ENCODE measurements at regions not wholly inside any gene's neighbourhood (a gene's known extent, or its start where the extent isn't known, plus 50 kb on each side); places are given as distances from the start of the nearest gene placed in this dataset.

- TF ChIP-seq, protein P1, sequence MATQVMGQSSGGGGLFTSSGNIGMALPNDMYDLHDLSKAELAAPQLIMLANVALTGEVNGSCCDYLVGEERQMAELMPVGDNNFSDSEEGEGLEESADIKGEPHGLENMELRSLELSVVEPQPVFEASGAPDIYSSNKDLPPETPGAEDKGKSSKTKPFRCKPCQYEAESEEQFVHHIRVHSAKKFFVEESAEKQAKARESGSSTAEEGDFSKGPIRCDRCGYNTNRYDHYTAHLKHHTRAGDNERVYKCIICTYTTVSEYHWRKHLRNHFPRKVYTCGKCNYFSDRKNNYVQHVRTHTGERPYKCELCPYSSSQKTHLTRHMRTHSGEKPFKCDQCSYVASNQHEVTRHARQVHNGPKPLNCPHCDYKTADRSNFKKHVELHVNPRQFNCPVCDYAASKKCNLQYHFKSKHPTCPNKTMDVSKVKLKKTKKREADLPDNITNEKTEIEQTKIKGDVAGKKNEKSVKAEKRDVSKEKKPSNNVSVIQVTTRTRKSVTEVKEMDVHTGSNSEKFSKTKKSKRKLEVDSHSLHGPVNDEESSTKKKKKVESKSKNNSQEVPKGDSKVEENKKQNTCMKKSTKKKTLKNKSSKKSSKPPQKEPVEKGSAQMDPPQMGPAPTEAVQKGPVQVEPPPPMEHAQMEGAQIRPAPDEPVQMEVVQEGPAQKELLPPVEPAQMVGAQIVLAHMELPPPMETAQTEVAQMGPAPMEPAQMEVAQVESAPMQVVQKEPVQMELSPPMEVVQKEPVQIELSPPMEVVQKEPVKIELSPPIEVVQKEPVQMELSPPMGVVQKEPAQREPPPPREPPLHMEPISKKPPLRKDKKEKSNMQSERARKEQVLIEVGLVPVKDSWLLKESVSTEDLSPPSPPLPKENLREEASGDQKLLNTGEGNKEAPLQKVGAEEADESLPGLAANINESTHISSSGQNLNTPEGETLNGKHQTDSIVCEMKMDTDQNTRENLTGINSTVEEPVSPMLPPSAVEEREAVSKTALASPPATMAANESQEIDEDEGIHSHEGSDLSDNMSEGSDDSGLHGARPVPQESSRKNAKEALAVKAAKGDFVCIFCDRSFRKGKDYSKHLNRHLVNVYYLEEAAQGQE (IDR thresholded peaks at IDR 0.05; ENCODE audit: low read depth, low read length), result no peak
- TF ChIP-seq TBL1XR1 (IDR thresholded peaks at IDR 0.05; ENCODE audit: low read depth, low read length), result no peak
- no peak for TF ChIP-seq NRF1 (conservative IDR thresholded peaks at IDR 0.05; ENCODE audit: low read depth, low read length)
- TF ChIP-seq ZBTB11 (CRISPR knock-in tag; IDR thresholded peaks at IDR 0.05), result no peak
Measured at GRCh38 chr20:56885521-56885920, 256.4 kb downstream of the TFAP2C start.
